IMR-90 (cell line): ENCODE measurements at regions not wholly inside any gene's neighbourhood (a gene's known extent, or its start where the extent isn't known, plus 50 kb on each side); places are given as distances from the start of the nearest gene placed in this dataset.

Source experiments
- ATAC-seq: fragments of 200-7000 bp; cut with Tn5 transposase; 2 replicates; pipeline ENCODE4 v1.9.1; 2020; ENCODE audit warnings: low read depth, mild to moderate bottlenecking, moderate library complexity
- BruUV-seq: library from RNA; stranded (reverse); fragments of 400-500 nt; replicated peaks from 2 replicates; lab custom pipeline; 2021; lab: Mats Ljungman, UMichigan
- CTCF ChIA-PET: fragments of 300-600 bp; formaldehyde crosslinking; extraction: SDS; loops from one replicate; lab custom pipeline; 2021; ENCODE audit warnings: antibody characterized with exemption; lab: Yijun Ruan, JAX
- POLR2A ChIA-PET: fragments of 300-600 bp; sonication (Branson Sonifier 250); formaldehyde crosslinking; loops from one replicate; lab custom pipeline; 2022; ENCODE audit warnings: antibody characterized with exemption; ENCODE audit not compliant: unreplicated experiment; lab: Charles Lee
- DNase-seq: peaks from one replicate; pipeline ENCODE4 v3.0.0; 2013
- H2AFZ ChIP-seq: replicated peaks from 2 replicates; pipeline ENCODE3; 2013; ENCODE audit warnings: low read length, mild to moderate bottlenecking; ENCODE audit not compliant: poor library complexity
- H2AK5ac ChIP-seq: 2 replicates; pipeline ENCODE4 v1.6.1; 2013; ENCODE audit warnings: low read depth, low read length, inconsistent platforms
- H2AK9ac ChIP-seq: replicated peaks from 2 replicates; pipeline ENCODE3; 2013; ENCODE audit warnings: mild to moderate bottlenecking, low read depth, low read length, moderate library complexity; ENCODE audit not compliant: poor library complexity
- H2BK120ac ChIP-seq: 2 replicates; pipeline ENCODE4 v1.6.1; 2013; ENCODE audit warnings: low read depth, low read length, inconsistent platforms
- H2BK15ac ChIP-seq: 3 replicates; pipeline ENCODE4 v1.6.1; 2013; ENCODE audit warnings: low read depth, low read length, inconsistent platforms
- H2BK20ac ChIP-seq: 2 replicates; pipeline ENCODE4 v1.6.1; 2013; ENCODE audit warnings: low read depth, mild to moderate bottlenecking, inconsistent platforms, low read length, moderate library complexity
- H2BK5ac ChIP-seq: 2 replicates; pipeline ENCODE4 v1.6.1; 2013; ENCODE audit warnings: mild to moderate bottlenecking, low read depth, low read length, inconsistent platforms; ENCODE audit not compliant: poor library complexity, severe bottlenecking
- H3K14ac ChIP-seq: replicated peaks from 2 replicates; pipeline ENCODE4 v1.6.1; 2013; ENCODE audit warnings: low read depth, low read length, inconsistent platforms
- H3K18ac ChIP-seq: 2 replicates; pipeline ENCODE4 v1.6.1; 2013; ENCODE audit warnings: low read depth, low read length, control low read depth
- H3K23ac ChIP-seq: 2 replicates; pipeline ENCODE4 v1.6.1; 2013; ENCODE audit warnings: low read depth, low read length, inconsistent platforms
- H3K27ac ChIP-seq: 2 replicates; pipeline ENCODE4 v1.5.1; 2013; ENCODE audit warnings: mild to moderate bottlenecking, control low read depth, low read length; ENCODE audit not compliant: insufficient read depth
- H3K27me3 ChIP-seq: 2 replicates; pipeline ENCODE4 v1.6.1; 2013; ENCODE audit warnings: low read length; ENCODE audit not compliant: control insufficient read depth, insufficient read depth
- H3K36me3 ChIP-seq: 2 replicates; pipeline ENCODE4 v1.6.1; 2013; ENCODE audit warnings: low read length, mixed read lengths; ENCODE audit not compliant: control insufficient read depth, insufficient read depth
- H3K4ac ChIP-seq: 2 replicates; pipeline ENCODE4 v1.6.1; 2013; ENCODE audit warnings: low read depth, low read length, inconsistent platforms
- H3K4me1 ChIP-seq: 2 replicates; pipeline ENCODE4 v1.6.1; 2013; ENCODE audit warnings: low read length, mixed read lengths; ENCODE audit not compliant: control insufficient read depth, insufficient read depth
- H3K4me2 ChIP-seq: 2 replicates; pipeline ENCODE4 v1.6.1; 2013; ENCODE audit warnings: low read depth, mild to moderate bottlenecking, control low read depth, low read length, moderate library complexity
- H3K4me3 ChIP-seq: 2 replicates; pipeline ENCODE4 v1.5.1; 2013; ENCODE audit warnings: low read depth, mild to moderate bottlenecking, control low read depth, low read length, moderate library complexity; ENCODE audit not compliant: insufficient read depth
- H3K56ac ChIP-seq: 2 replicates; pipeline ENCODE4 v1.6.1; 2013; ENCODE audit warnings: low read length, inconsistent platforms; ENCODE audit not compliant: insufficient read depth; ENCODE audit errors: extremely low read depth
- H3K79me1 ChIP-seq, 2 experiments: 2 replicates each; pipeline ENCODE4 v1.6.1; 2013; ENCODE audit warnings: low read length in 2 of 2, inconsistent platforms in 1 of 2, low read depth in 1 of 2
- H3K9ac ChIP-seq: 2 replicates; pipeline ENCODE4 v1.6.1; 2013; ENCODE audit warnings: low read depth, low read length, control low read depth
- H3K9me1 ChIP-seq: 2 replicates; pipeline ENCODE4 v1.6.1; 2013; ENCODE audit warnings: low read length, inconsistent platforms; ENCODE audit not compliant: insufficient read depth
- H3K9me3 ChIP-seq: 2 replicates; pipeline ENCODE4 v1.6.1; 2013; ENCODE audit warnings: low read length; ENCODE audit not compliant: control insufficient read depth, insufficient read depth
- H4K20me1 ChIP-seq: 2 replicates; pipeline ENCODE4 v1.6.1; 2013; ENCODE audit warnings: low read length, inconsistent platforms; ENCODE audit not compliant: insufficient read depth
- H4K5ac ChIP-seq: 2 replicates; pipeline ENCODE4 v1.6.1; 2013; ENCODE audit warnings: mild to moderate bottlenecking, low read depth, low read length, control low read depth
- H4K8ac ChIP-seq, 2 experiments: 2 replicates each; pipeline ENCODE4 v1.6.1; 2013; ENCODE audit warnings: low read depth in 2 of 2, low read length in 2 of 2, control low read depth in 1 of 2, inconsistent platforms in 1 of 2
- H4K91ac ChIP-seq: 2 replicates; pipeline ENCODE4 v1.6.1; 2013; ENCODE audit warnings: low read depth, low read length, inconsistent platforms; ENCODE audit not compliant: insufficient read depth
- BHLHE40 ChIP-seq: fragments of 150-350 bp; IDR thresholded peaks from 2 replicates; pipeline ENCODE4 v1.6.1; 2016; ENCODE audit warnings: mild to moderate bottlenecking, low read depth, low read length
- CEBPB ChIP-seq: IDR thresholded peaks from 2 replicates; pipeline ENCODE4 v1.6.1; 2012; ENCODE audit warnings: low read depth, low read length, improper control_type of control experiment
- FOS ChIP-seq: fragments of 150-350 bp; IDR thresholded peaks from 2 replicates; pipeline ENCODE4 v1.6.1; 2016; ENCODE audit warnings: low read depth, low read length
- MXI1 ChIP-seq: IDR thresholded peaks from 2 replicates; pipeline ENCODE4 v1.6.1; 2012; ENCODE audit warnings: low read depth, mild to moderate bottlenecking, low read length, moderate library complexity, borderline replicate concordance
- NFE2L2 ChIP-seq: fragments of 150-350 bp; IDR thresholded peaks from 2 replicates; pipeline ENCODE4 v1.6.1; 2016; ENCODE audit warnings: low read depth, mild to moderate bottlenecking, low read length
- POLR2A ChIP-seq: IDR thresholded peaks from 2 replicates; pipeline ENCODE4 v1.6.1; 2012; ENCODE audit warnings: mild to moderate bottlenecking, low read depth, low read length
- RAD21 ChIP-seq: IDR thresholded peaks from 2 replicates; pipeline ENCODE4 v1.6.1; 2012; ENCODE audit warnings: low read length, improper control_type of control experiment
- RCOR1 ChIP-seq: IDR thresholded peaks from 2 replicates; pipeline ENCODE4 v1.6.1; 2012; ENCODE audit warnings: mild to moderate bottlenecking, low read length, improper control_type of control experiment; ENCODE audit not compliant: insufficient replicate concordance
- RFX5 ChIP-seq: IDR thresholded peaks from 2 replicates; pipeline ENCODE4 v1.8.0; 2012; ENCODE audit warnings: low read depth, mild to moderate bottlenecking, low read length, moderate library complexity
- SMC3 ChIP-seq: fragments of 150-350 bp; IDR thresholded peaks from 2 replicates; pipeline ENCODE4 v1.6.1; 2016; ENCODE audit warnings: low read depth, mild to moderate bottlenecking, antibody characterized with exemption, low read length, moderate library complexity
- WGBS, 2 experiments: methylation state at CpG; one replicate each; pipeline versions ENCODE4 v1.1.5 to v1.1.7; 2013; ENCODE audit warnings: missing lambda C conversion rate in 2 of 2; ENCODE audit not compliant: insufficient read length in 1 of 2; ENCODE audit errors: extremely low coverage in 2 of 2; 5-methylcytosine and 5-hydroxymethylcytosine counted together
- dilution Hi-C: fragments of 300-500 bp; cut with HindIII; formaldehyde crosslinking; loops from one replicate; pipeline ENCODE4 v1.14.3; 2018; ENCODE audit warnings: low sequenced_read_pairs; ENCODE audit not compliant: unreplicated experiment
- in situ Hi-C: fragments of 300-500 bp; cut with MboI; formaldehyde crosslinking; loops from 3 replicates; pipeline ENCODE4 v1.14.3; 2019; ENCODE audit warnings: low sequenced_read_pairs, inconsistent platforms, mixed read lengths
- intact Hi-C: fragments of 100-400 bp; cut with micrococcal nuclease; formaldehyde crosslinking; loops from 2 replicates; pipeline ENCODE4 v1.10.0; 2022
- TF ChIP-seq, protein P1 (sequence below): fragments of 150-350 bp; IDR thresholded peaks from 2 replicates; pipeline ENCODE4 v1.6.1; 2016; ENCODE audit warnings: low read depth, mild to moderate bottlenecking, low read length, moderate library complexity, borderline replicate concordance
- TF ChIP-seq, protein P2 (sequence below): fragments of 150-350 bp; IDR thresholded peaks from 2 replicates; pipeline ENCODE4 v1.6.1; 2017; ENCODE audit warnings: mild to moderate bottlenecking, antibody characterized with exemption, low read length, low read depth

DNA sequence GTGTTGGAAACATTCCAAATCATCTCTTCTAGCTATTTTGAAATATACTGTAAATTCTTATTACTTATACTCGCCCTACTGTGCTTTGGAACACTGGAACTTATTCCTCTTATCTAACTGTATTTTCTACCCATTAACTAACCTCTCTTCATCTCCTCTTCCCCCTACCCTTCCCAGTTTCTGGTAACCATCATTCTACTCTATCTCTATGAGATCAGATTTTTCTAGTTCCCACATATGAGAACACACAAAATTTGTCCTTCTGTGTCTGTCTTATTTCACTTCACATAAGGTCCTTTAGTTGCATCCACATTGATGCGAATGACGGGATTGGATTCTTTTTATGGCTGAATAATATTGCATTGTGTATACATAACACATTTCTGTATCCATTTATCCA, 1003.8 kb upstream of the INTU start:
- H3K27ac ChIP-seq, result no peak overlapping the region
- TF ChIP-seq POLR2A (no peak), SMC3 (no peak), CEBPB (no peak), RCOR1 (no peak), RAD21 (no peak), NFE2L2 (no peak), BHLHE40 (no peak), FOS (no peak), RFX5 (no peak), MXI1 (no peak)
- TF ChIP-seq, protein P1, sequence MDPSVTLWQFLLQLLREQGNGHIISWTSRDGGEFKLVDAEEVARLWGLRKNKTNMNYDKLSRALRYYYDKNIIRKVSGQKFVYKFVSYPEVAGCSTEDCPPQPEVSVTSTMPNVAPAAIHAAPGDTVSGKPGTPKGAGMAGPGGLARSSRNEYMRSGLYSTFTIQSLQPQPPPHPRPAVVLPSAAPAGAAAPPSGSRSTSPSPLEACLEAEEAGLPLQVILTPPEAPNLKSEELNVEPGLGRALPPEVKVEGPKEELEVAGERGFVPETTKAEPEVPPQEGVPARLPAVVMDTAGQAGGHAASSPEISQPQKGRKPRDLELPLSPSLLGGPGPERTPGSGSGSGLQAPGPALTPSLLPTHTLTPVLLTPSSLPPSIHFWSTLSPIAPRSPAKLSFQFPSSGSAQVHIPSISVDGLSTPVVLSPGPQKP, result no peak
- TF ChIP-seq, protein P2, sequence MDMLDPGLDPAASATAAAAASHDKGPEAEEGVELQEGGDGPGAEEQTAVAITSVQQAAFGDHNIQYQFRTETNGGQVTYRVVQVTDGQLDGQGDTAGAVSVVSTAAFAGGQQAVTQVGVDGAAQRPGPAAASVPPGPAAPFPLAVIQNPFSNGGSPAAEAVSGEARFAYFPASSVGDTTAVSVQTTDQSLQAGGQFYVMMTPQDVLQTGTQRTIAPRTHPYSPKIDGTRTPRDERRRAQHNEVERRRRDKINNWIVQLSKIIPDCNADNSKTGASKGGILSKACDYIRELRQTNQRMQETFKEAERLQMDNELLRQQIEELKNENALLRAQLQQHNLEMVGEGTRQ, result no peak
- WGBS, 2 experiments, result 60% methylated on average over 1 of the region's 3 CpGs; no CpG with 5 or more reads in 1 of the 2 experiments
- in situ Hi-C loops, result loop anchor here (10.0 kb wide), 1 partner anchor 326 kb away; no protein-coding TSS in a partner anchor
- H2BK15ac ChIP-seq, result no peak overlapping the region
- ATAC-seq, result no peak
- no peak overlapping the region for H2AK9ac ChIP-seq
- dilution Hi-C loops, result no loop called here
- H2AK5ac ChIP-seq, result no peak overlapping the region
- no peaks in the 10 kb centered on the region for H3K27me3 ChIP-seq
- no peak overlapping the region for H3K14ac ChIP-seq
- H3K4ac ChIP-seq, result no peak overlapping the region
- H3K4me2 ChIP-seq, result no peak overlapping the region
- CTCF ChIA-PET, result no interaction called here
- no TSS peak for BruUV-seq
- no peak overlapping the region for H4K91ac ChIP-seq
- H3K9ac ChIP-seq, result no peak overlapping the region
- H3K23ac ChIP-seq, result no peak overlapping the region
- intact Hi-C loops, result loop anchor here (5.0 to 10.0 kb wide), 5 partner anchors 178 to 773 kb away; no protein-coding TSS in a partner anchor
- H3K4me3 ChIP-seq, result no peak overlapping the region
- H3K79me1 ChIP-seq, result no peaks in the 10 kb centered on the region
- no peak overlapping the region for H4K8ac ChIP-seq
- no peak overlapping the region for H2BK20ac ChIP-seq
- H3K4me1 ChIP-seq, result peaks cover 3% of the 10 kb centered on the region; the same call in 1 of the 2 replicates
- H3K56ac ChIP-seq, result no peak overlapping the region
- no peak overlapping the region for H2BK120ac ChIP-seq
- H3K36me3 ChIP-seq, result no peaks in the 10 kb centered on the region
- H3K9me1 ChIP-seq, result peaks cover 3% of the 10 kb centered on the region; the same call in 1 of the 2 replicates
- H3K9me3 ChIP-seq, result no peaks in the 10 kb centered on the region
- no peak overlapping the region for H2AFZ ChIP-seq
- H4K5ac ChIP-seq, result no peak overlapping the region
- no peaks in the 10 kb centered on the region for H4K20me1 ChIP-seq
- H2BK5ac ChIP-seq, result no peak overlapping the region
- POLR2A ChIA-PET, result no interaction called here
- H3K18ac ChIP-seq, result no peak overlapping the region
- no peak for DNase-seq
